Liver (tissue), 8 donors: ENCODE measurements at regions not wholly inside any gene's neighbourhood (a gene's known extent, or its start where the extent isn't known, plus 50 kb on each side); places are given as distances from the start of the nearest gene placed in this dataset.

Experiments used
- DNase-seq: peaks from one replicate; pipeline ENCODE4 v3.0.0-alpha.2; 2017; ENCODE audit warnings: low spot score
- H3K27ac ChIP-seq, 2 donors: one replicate each; pipeline ENCODE4 v1.7.0; 2013; ENCODE audit warnings: inconsistent platforms in 2 of 2, low read length in 2 of 2, control low read depth in 1 of 2, low read depth in 1 of 2, mild to moderate bottlenecking in 1 of 2
- H3K27me3 ChIP-seq, 4 donors: one replicate each; pipeline versions ENCODE4 v1.6.1 to v1.7.0; 2013; ENCODE audit warnings: low read length in 3 of 4, inconsistent platforms in 1 of 4, mild to moderate bottlenecking in 1 of 4, moderate library complexity in 1 of 4; ENCODE audit not compliant: control insufficient read depth in 4 of 4, insufficient read depth in 4 of 4
- H3K36me3 ChIP-seq, 4 donors: one replicate each; pipeline versions ENCODE4 v1.6.1 to v1.7.0; 2013; ENCODE audit warnings: low read length in 3 of 4, mild to moderate bottlenecking in 3 of 4, low read depth in 1 of 4, moderate library complexity in 1 of 4; ENCODE audit not compliant: control insufficient read depth in 4 of 4, insufficient read depth in 3 of 4
- H3K4me1 ChIP-seq, 4 donors: one replicate each; pipeline versions ENCODE4 v1.6.1 to v1.7.0; 2013; ENCODE audit warnings: low read length in 3 of 4, mild to moderate bottlenecking in 3 of 4, moderate library complexity in 1 of 4; ENCODE audit not compliant: control insufficient read depth in 4 of 4, insufficient read depth in 4 of 4
- H3K4me3 ChIP-seq, 3 donors: one replicate each; pipeline versions ENCODE4 v1.6.1 to v1.7.0; 2013; ENCODE audit warnings: low read length in 3 of 3, control low read depth in 1 of 3, low read depth in 1 of 3, mild to moderate bottlenecking in 1 of 3
- H3K9ac ChIP-seq, 2 donors: one replicate each; pipeline ENCODE4 v1.7.0; 2013; ENCODE audit warnings: low read length in 2 of 2, mild to moderate bottlenecking in 2 of 2, moderate library complexity in 2 of 2, control low read depth in 1 of 2, low read depth in 1 of 2
- H3K9me3 ChIP-seq, 4 donors: one replicate each; pipeline versions ENCODE4 v1.6.1 to v1.7.0; 2013; ENCODE audit warnings: low read length in 3 of 4; ENCODE audit not compliant: control insufficient read depth in 4 of 4
- ATF3 ChIP-seq: IDR thresholded peaks from 2 replicates; pipeline ENCODE4 v1.6.1; 2016; ENCODE audit warnings: antibody characterized with exemption
- EGR1 ChIP-seq, 2 donors: IDR thresholded peaks; 2 replicates each; pipeline ENCODE4 v1.6.1; 2016 to 2018; ENCODE audit warnings: antibody characterized with exemption in 2 of 2, low read depth in 2 of 2
- FOXA1 ChIP-seq: IDR thresholded peaks from 2 replicates; pipeline ENCODE4 v1.6.1; 2016; ENCODE audit warnings: antibody characterized with exemption
- FOXA2 ChIP-seq: IDR thresholded peaks from 2 replicates; pipeline ENCODE4 v1.6.1; 2016; ENCODE audit warnings: antibody characterized with exemption
- HNF4A ChIP-seq, 2 donors: conservative IDR thresholded peaks; 2 replicates each; pipeline ENCODE4 v1.6.1; 2016; ENCODE audit warnings: antibody characterized with exemption in 2 of 2, mild to moderate bottlenecking in 2 of 2
- HNF4G ChIP-seq: IDR thresholded peaks from 2 replicates; pipeline ENCODE4 v1.6.1; 2016; ENCODE audit warnings: antibody characterized with exemption
- JUND ChIP-seq, 2 donors: IDR thresholded peaks; 2 replicates each; pipeline ENCODE4 v1.6.1; 2016; ENCODE audit warnings: antibody characterized with exemption in 2 of 2
- NR2F2 ChIP-seq: IDR thresholded peaks from 2 replicates; pipeline ENCODE4 v1.6.1; 2016; ENCODE audit warnings: antibody characterized with exemption
- RAD21 ChIP-seq, 2 donors: IDR thresholded peaks; 2 replicates each; pipeline ENCODE4 v1.6.1; 2016; ENCODE audit warnings: antibody characterized with exemption in 2 of 2, mild to moderate bottlenecking in 2 of 2
- REST ChIP-seq: IDR thresholded peaks from 2 replicates; pipeline ENCODE4 v1.6.1; 2016; ENCODE audit warnings: antibody characterized with exemption, mild to moderate bottlenecking
- RXRA ChIP-seq, 2 donors: IDR thresholded peaks; 2 replicates each; pipeline ENCODE4 v1.6.1; 2017 to 2018; ENCODE audit warnings: antibody characterized with exemption in 2 of 2, mild to moderate bottlenecking in 1 of 2
- SP1 ChIP-seq: IDR thresholded peaks from 2 replicates; pipeline ENCODE4 v1.6.1; 2018; ENCODE audit warnings: antibody characterized with exemption, mild to moderate bottlenecking
- TAF1 ChIP-seq: conservative IDR thresholded peaks from 2 replicates; pipeline ENCODE4 v1.6.1; 2016; ENCODE audit warnings: antibody characterized with exemption, mild to moderate bottlenecking
- YY1 ChIP-seq: IDR thresholded peaks from 2 replicates; pipeline ENCODE4 v1.6.1; 2016; ENCODE audit warnings: antibody characterized with exemption, mild to moderate bottlenecking
- ZBTB33 ChIP-seq: IDR thresholded peaks from 2 replicates; pipeline ENCODE4 v1.6.1; 2016; ENCODE audit warnings: antibody characterized with exemption
- WGBS: extraction: QIAGEN DNeasy Blood & Tissue Kit; methylation state at CpG from one replicate; pipeline ENCODE4 v1.1.7; 2013; 5-methylcytosine and 5-hydroxymethylcytosine counted together
- TF ChIP-seq, protein P1 (sequence below): fragments of 150-350 bp; IDR thresholded peaks from 2 replicates; pipeline ENCODE4 v1.5.1; 2017; ENCODE audit warnings: improper control_type of control experiment, low read depth, low read length; ENCODE audit not compliant: missing input control
- donor health status: healthy.
- donor health status: healthy.
- donor health status: healthy.
- donor health status: healthy.
- donor health status: healthy.

DNA sequence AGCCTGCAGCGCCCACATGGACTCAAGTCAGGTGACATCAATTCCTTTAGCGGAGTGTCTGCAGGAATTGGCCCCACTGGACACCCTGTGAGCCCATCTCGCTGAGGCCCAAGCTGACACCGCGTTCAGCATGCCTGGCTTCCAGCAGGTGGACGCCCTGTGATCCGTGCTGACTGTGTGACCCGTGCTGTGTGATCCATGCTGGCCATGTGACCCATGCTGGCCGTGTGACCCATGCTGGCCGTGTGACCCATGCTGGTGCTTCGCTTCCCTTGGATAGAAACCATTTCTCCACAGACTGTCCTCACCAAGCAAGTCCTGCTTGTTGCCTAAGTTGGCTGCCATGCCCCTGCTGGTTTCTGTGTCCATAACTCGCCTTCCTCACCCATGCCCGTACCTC is 392.1 kb downstream of the BRD1 start (continued):
- TF ChIP-seq, protein P1, sequence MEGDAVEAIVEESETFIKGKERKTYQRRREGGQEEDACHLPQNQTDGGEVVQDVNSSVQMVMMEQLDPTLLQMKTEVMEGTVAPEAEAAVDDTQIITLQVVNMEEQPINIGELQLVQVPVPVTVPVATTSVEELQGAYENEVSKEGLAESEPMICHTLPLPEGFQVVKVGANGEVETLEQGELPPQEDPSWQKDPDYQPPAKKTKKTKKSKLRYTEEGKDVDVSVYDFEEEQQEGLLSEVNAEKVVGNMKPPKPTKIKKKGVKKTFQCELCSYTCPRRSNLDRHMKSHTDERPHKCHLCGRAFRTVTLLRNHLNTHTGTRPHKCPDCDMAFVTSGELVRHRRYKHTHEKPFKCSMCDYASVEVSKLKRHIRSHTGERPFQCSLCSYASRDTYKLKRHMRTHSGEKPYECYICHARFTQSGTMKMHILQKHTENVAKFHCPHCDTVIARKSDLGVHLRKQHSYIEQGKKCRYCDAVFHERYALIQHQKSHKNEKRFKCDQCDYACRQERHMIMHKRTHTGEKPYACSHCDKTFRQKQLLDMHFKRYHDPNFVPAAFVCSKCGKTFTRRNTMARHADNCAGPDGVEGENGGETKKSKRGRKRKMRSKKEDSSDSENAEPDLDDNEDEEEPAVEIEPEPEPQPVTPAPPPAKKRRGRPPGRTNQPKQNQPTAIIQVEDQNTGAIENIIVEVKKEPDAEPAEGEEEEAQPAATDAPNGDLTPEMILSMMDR = no peak
- no peak for TF ChIP-seq TAF1
- TF ChIP-seq FOXA1 = no peak
- TF ChIP-seq HNF4G = no peak
- TF ChIP-seq HNF4A (conservative IDR thresholded peaks at IDR 0.05) = no peak
- no peak for TF ChIP-seq JUND (IDR thresholded peaks at IDR 0.05)

DNA sequence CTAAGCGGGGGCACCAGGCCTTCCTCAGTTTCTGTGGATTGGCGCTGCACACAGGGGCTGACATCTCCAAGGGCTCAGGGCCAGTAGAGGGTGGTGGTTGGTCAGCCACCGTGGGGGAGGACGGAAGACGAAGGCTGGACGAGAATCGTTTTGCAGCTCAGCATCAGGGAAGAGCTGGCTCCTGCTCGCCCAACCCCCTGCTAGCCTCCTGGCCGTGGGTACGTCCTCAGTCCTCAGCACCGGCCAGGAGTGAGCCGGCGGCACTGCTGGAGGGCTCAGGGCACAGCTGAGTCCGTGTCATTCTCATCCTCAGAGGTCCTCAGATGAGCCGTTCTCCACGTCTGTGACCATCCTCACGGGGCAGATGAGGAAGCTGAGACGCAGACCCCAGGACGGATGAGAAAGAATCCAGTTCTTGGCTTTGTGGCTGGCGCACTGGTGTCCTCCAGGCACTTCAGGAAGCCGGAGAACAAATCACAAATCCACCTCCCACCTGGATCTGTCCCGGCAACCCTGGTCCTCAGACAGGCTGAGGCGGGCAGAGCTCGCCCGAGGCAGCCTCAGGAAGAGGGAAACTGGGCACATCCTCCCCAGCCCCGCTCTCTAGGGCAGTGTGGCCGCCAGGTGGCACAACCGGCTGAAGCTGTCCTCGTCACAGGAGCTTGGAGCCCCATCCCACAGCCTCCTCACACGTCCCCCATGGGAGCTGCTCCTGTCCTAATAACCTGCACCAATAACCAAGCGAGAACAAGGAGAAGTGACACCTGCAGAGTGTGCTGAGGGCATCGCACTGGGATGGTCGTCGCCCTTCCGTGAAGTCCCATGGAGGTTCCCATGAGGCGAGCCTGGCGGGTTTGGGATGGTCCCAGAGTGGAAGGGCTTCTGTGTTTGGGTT is 393.7 kb downstream of the BRD1 start:
- H3K4me1 ChIP-seq = no peaks in the 10 kb centered on the region
- H3K9ac ChIP-seq = no peak overlapping the region
- no peaks in the 10 kb centered on the region for H3K27me3 ChIP-seq
- no peaks in the 10 kb centered on the region for H3K36me3 ChIP-seq
- H3K9me3 ChIP-seq = peaks cover 0 to 6% (median 0%) of the 10 kb centered on the region in 4 donors
- H3K27ac ChIP-seq = no peak overlapping the region
- DNase-seq = no peak
- TF ChIP-seq, protein P1 = no peak
- TF ChIP-seq NR2F2 (no peak), SP1 (no peak), FOXA1 (no peak), RAD21 (IDR thresholded peaks at IDR 0.05) (no peak), HNF4G (no peak), REST (no peak), TAF1 (no peak), EGR1 (IDR thresholded peaks at IDR 0.05; ENCODE audit: low read depth in 2 of 2) (no peak), ATF3 (no peak), HNF4A (conservative IDR thresholded peaks at IDR 0.05) (no peak), ZBTB33 (no peak), JUND (IDR thresholded peaks at IDR 0.05) (no peak), FOXA2 (no peak), YY1 (no peak), RXRA (IDR thresholded peaks at IDR 0.05) (no peak)
- 76% methylated on average over 37 of the region's 37 CpGs for WGBS
- no peak overlapping the region for H3K4me3 ChIP-seq
